ENCODE measurements at regions not wholly inside any gene's neighbourhood (a gene's known extent, or its start where the extent isn't known, plus 50 kb on each side); places are given as distances from the start of the nearest gene placed in this dataset.

- TF ChIP-seq CTCF (IDR thresholded peaks at IDR 0.05; ENCODE audit: low read length) (no peak), EZH2phosphoT487 (IDR thresholded peaks at IDR 0.05; ENCODE audit: low read length) (no peak)
Observed at GRCh38 chr10:7492660-7493046, 81.8 kb upstream of the SFMBT2 start.

Measured in MM.1S (cell line).